Trophoblast cell (in vitro differentiated cells and primary cell): ENCODE measurements at regions not wholly inside any gene's neighbourhood (a gene's known extent, or its start where the extent isn't known, plus 50 kb on each side); places are given as distances from the start of the nearest gene placed in this dataset.
A peak's percentile ranks its signal among the peaks of the same experiment; 100 is the strongest.

Source experiments
- DNase-seq, 2 donors: peaks; one replicate each; pipeline ENCODE4 v3.0.0-alpha.2; 2016
- H2AFZ ChIP-seq: 2 replicates; pipeline ENCODE4 v1.6.1; 2013; ENCODE audit warnings: low read length, moderate library complexity, mild to moderate bottlenecking; ENCODE audit not compliant: insufficient read depth, poor library complexity
- H2AK5ac ChIP-seq: 2 replicates; pipeline ENCODE4 v1.6.1; 2013; ENCODE audit warnings: mild to moderate bottlenecking, low read length
- H2BK120ac ChIP-seq: 2 replicates; pipeline ENCODE4 v1.6.1; 2013; ENCODE audit warnings: low read length, mild to moderate bottlenecking, moderate library complexity; ENCODE audit not compliant: insufficient read depth, poor library complexity
- H2BK12ac ChIP-seq: 2 replicates; pipeline ENCODE4 v1.6.1; 2013; ENCODE audit warnings: mild to moderate bottlenecking, low read length, moderate library complexity
- H2BK5ac ChIP-seq: 2 replicates; pipeline ENCODE4 v1.6.1; 2013; ENCODE audit warnings: low read length, low read depth, moderate library complexity, mild to moderate bottlenecking; ENCODE audit not compliant: poor library complexity
- H3K14ac ChIP-seq: 2 replicates; pipeline ENCODE4 v1.6.1; 2013; ENCODE audit warnings: mild to moderate bottlenecking, low read length
- H3K18ac ChIP-seq: 2 replicates; pipeline ENCODE4 v1.6.1; 2013; ENCODE audit warnings: mild to moderate bottlenecking, low read length
- H3K23ac ChIP-seq: 2 replicates; pipeline ENCODE4 v1.6.1; 2013; ENCODE audit warnings: low read length
- H3K27ac ChIP-seq: 2 replicates; pipeline ENCODE4 v1.5.1; 2013; ENCODE audit warnings: low read depth, mild to moderate bottlenecking, inconsistent platforms, low read length, moderate library complexity
- H3K27me3 ChIP-seq: 2 replicates; pipeline ENCODE4 v1.6.1; 2013; ENCODE audit warnings: inconsistent platforms, mild to moderate bottlenecking, low read length, moderate library complexity; ENCODE audit not compliant: insufficient read depth
- H3K36me3 ChIP-seq, 2 experiments: 1 replicate in 1 of 2; 2 replicates in 1 of 2; pipeline ENCODE4 v1.6.1; 2013; ENCODE audit warnings: low read length in 2 of 2, mild to moderate bottlenecking in 2 of 2, moderate library complexity in 1 of 2; ENCODE audit not compliant: insufficient read depth in 2 of 2, control insufficient read depth in 1 of 2
- H3K4ac ChIP-seq: 2 replicates; pipeline ENCODE4 v1.6.1; 2013; ENCODE audit warnings: low read depth, mild to moderate bottlenecking, low read length, moderate library complexity
- H3K4me1 ChIP-seq, 2 experiments: 1 replicate in 1 of 2; 2 replicates in 1 of 2; pipeline ENCODE4 v1.6.1; 2013; ENCODE audit warnings: low read length in 2 of 2, mild to moderate bottlenecking in 2 of 2, moderate library complexity in 1 of 2; ENCODE audit not compliant: insufficient read depth in 2 of 2, control insufficient read depth in 1 of 2
- H3K4me2 ChIP-seq: 2 replicates; pipeline ENCODE4 v1.6.1; 2013; ENCODE audit warnings: inconsistent platforms, mild to moderate bottlenecking, low read length, moderate library complexity
- H3K4me3 ChIP-seq: 2 replicates; pipeline ENCODE4 v1.5.1; 2013; ENCODE audit warnings: mild to moderate bottlenecking, low read depth, low read length, inconsistent platforms
- H3K79me1 ChIP-seq: one replicate; pipeline ENCODE4 v1.6.1; 2013; ENCODE audit warnings: low read length
- H3K79me2 ChIP-seq: 2 replicates; pipeline ENCODE4 v1.6.1; 2013; ENCODE audit warnings: low read length, mild to moderate bottlenecking; ENCODE audit not compliant: control insufficient read depth, insufficient read depth, poor library complexity
- H3K9ac ChIP-seq: 2 replicates; pipeline ENCODE4 v1.6.1; 2013; ENCODE audit warnings: mild to moderate bottlenecking, low read length
- H3K9me3 ChIP-seq: 2 replicates; pipeline ENCODE4 v1.6.1; 2013; ENCODE audit warnings: low read depth, mild to moderate bottlenecking, control low read depth, inconsistent platforms, low read length; ENCODE audit not compliant: insufficient read depth
- H4K12ac ChIP-seq: 2 replicates; pipeline ENCODE4 v1.6.1; 2013; ENCODE audit warnings: low read depth, mild to moderate bottlenecking, low read length, moderate library complexity
- H4K8ac ChIP-seq: 2 replicates; pipeline ENCODE4 v1.6.1; 2013; ENCODE audit warnings: low read depth, mild to moderate bottlenecking, low read length, moderate library complexity
- H4K91ac ChIP-seq: one replicate; pipeline ENCODE4 v1.6.1; 2013; ENCODE audit warnings: low read depth, mild to moderate bottlenecking, low read length, moderate library complexity
- WGBS: extraction: QIAGEN DNeasy Blood & Tissue Kit; methylation state at CpG from one replicate; pipeline ENCODE4 v1.1.7; 2013; ENCODE audit warnings: missing lambda C conversion rate; ENCODE audit not compliant: insufficient read length, insufficient coverage; ENCODE audit errors: extremely low coverage; 5-methylcytosine and 5-hydroxymethylcytosine counted together

DNA sequence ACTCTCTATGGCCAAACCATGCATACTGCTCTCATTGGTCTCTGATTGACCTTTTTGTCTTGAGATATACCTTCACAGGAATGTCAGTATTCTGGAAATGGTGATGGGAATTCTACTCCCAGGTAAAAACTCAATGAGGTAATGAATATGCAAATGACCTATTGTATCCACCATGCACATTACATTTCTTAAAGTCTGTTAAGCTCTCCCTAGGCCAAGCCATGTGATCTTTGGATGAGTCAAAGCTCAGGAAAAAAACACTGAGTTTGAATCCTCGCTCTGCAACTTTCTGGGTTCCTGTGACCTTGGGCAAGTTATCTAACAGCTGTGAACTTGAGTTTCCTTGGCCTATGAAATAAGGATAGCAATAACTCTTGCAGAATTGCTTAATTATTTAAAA lies 175.4 kb downstream of the PPP1R2C start:
- Histone ChIP-seq H4K8ac (no peak overlapping the region), H3K9ac (no peak overlapping the region), H3K4me1 (no peaks in the 10 kb centered on the region), H2BK120ac (no peak overlapping the region), H3K27ac (no peak overlapping the region), H4K12ac (no peak overlapping the region), H2AFZ (no peak overlapping the region), H3K4me2 (no peak overlapping the region), H2AK5ac (no peak overlapping the region), H3K4ac (no peak overlapping the region), H3K79me1 (no peaks in the 10 kb centered on the region), H3K18ac (no peak overlapping the region), H2BK5ac (no peak overlapping the region), H3K9me3 (no peaks in the 10 kb centered on the region), H3K79me2 (no peaks in the 10 kb centered on the region), H3K4me3 (no peak overlapping the region), H3K27me3 (no peaks in the 10 kb centered on the region), H3K14ac (no peak overlapping the region), H4K91ac (no peak overlapping the region), H3K23ac (no peak overlapping the region), H2BK12ac (no peak overlapping the region), H3K36me3 (no peaks in the 10 kb centered on the region)
- no CpG with 5 or more reads among the region's 1 CpG for WGBS
- DNase-seq = no peak

GRCh38 chrX:42602136-42602535 lies 175.8 kb downstream of the PPP1R2C start:
- peak in 1 of 2 donors; percentile 27 for DNase-seq
- no peak overlapping the region for H2AFZ ChIP-seq
- H3K79me1 ChIP-seq = no peaks in the 10 kb centered on the region
- H4K91ac ChIP-seq = no peak overlapping the region
- no peak overlapping the region for H4K8ac ChIP-seq
- no peak overlapping the region for H2BK12ac ChIP-seq
- no peak overlapping the region for H3K27ac ChIP-seq
- no CpG with 5 or more reads among the region's 3 CpGs for WGBS
- H2AK5ac ChIP-seq = no peak overlapping the region
- no peak overlapping the region for H3K9ac ChIP-seq
- no peak overlapping the region for H2BK5ac ChIP-seq
- H3K9me3 ChIP-seq = no peaks in the 10 kb centered on the region
- no peaks in the 10 kb centered on the region for H3K4me1 ChIP-seq
- H2BK120ac ChIP-seq = no peak overlapping the region
- no peak overlapping the region for H4K12ac ChIP-seq
- no peak overlapping the region for H3K23ac ChIP-seq
- H3K18ac ChIP-seq = no peak overlapping the region
- no peak overlapping the region for H3K4ac ChIP-seq
- H3K4me2 ChIP-seq = no peak overlapping the region
- no peaks in the 10 kb centered on the region for H3K36me3 ChIP-seq
- H3K27me3 ChIP-seq = no peaks in the 10 kb centered on the region
- no peak overlapping the region for H3K4me3 ChIP-seq
- H3K79me2 ChIP-seq = no peaks in the 10 kb centered on the region
- no peak overlapping the region for H3K14ac ChIP-seq

GRCh38 chrX:42597481-42597880 lies 180.5 kb downstream of the PPP1R2C start:
- no CpG with 5 or more reads among the region's 4 CpGs for WGBS
- no peaks in the 10 kb centered on the region for H3K4me1 ChIP-seq

GRCh38 chrX:42585842-42586621 lies 191.9 kb downstream of the PPP1R2C start:
- H2BK120ac ChIP-seq = no peak overlapping the region
- no peak overlapping the region for H3K9ac ChIP-seq
- no peak overlapping the region for H3K14ac ChIP-seq
- no peak overlapping the region for H3K4me2 ChIP-seq
- H3K36me3 ChIP-seq = no peaks in the 10 kb centered on the region
- H3K79me2 ChIP-seq = no peaks in the 10 kb centered on the region
- no peaks in the 10 kb centered on the region for H3K9me3 ChIP-seq
- H3K4me3 ChIP-seq = no peak overlapping the region
- H2BK12ac ChIP-seq = no peak overlapping the region
- no peak overlapping the region for H4K91ac ChIP-seq
- no peak overlapping the region for H4K12ac ChIP-seq
- H3K4ac ChIP-seq = no peak overlapping the region
- H3K79me1 ChIP-seq = no peaks in the 10 kb centered on the region
- H2BK5ac ChIP-seq = no peak overlapping the region
- WGBS = no CpG with 5 or more reads among the region's 2 CpGs
- no peak overlapping the region for H2AFZ ChIP-seq
- H3K23ac ChIP-seq = no peak overlapping the region
- H3K4me1 ChIP-seq = no peaks in the 10 kb centered on the region
- H3K18ac ChIP-seq = no peak overlapping the region
- H3K27ac ChIP-seq = no peak overlapping the region
- no peaks in the 10 kb centered on the region for H3K27me3 ChIP-seq
- no peak overlapping the region for H4K8ac ChIP-seq
- no peak for DNase-seq
- H2AK5ac ChIP-seq = no peak overlapping the region

More at GRCh38 chrX:42597481-42597880, 180.5 kb downstream of the PPP1R2C start:
- Histone ChIP-seq H3K36me3 (no peaks in the 10 kb centered on the region), H3K27ac (no peak overlapping the region), H3K4me3 (no peak overlapping the region), H2AFZ (no peak overlapping the region), H3K9me3 (no peaks in the 10 kb centered on the region), H4K8ac (no peak overlapping the region), H2BK120ac (no peak overlapping the region), H3K23ac (no peak overlapping the region), H2BK5ac (no peak overlapping the region), H2BK12ac (no peak overlapping the region), H4K91ac (no peak overlapping the region), H3K4me2 (no peak overlapping the region), H3K27me3 (no peaks in the 10 kb centered on the region), H3K18ac (no peak overlapping the region), H3K79me2 (no peaks in the 10 kb centered on the region), H3K9ac (no peak overlapping the region), H2AK5ac (no peak overlapping the region), H3K14ac (no peak overlapping the region), H3K79me1 (no peaks in the 10 kb centered on the region), H4K12ac (no peak overlapping the region), H3K4ac (no peak overlapping the region)
- DNase-seq = no peak
